Left forelimb (tissue), 1 donor: ENCODE measurements at regions not wholly inside any gene's neighbourhood (a gene's known extent, or its start where the extent isn't known, plus 50 kb on each side); places are given as distances from the start of the nearest gene placed in this dataset.

Experiments
- DNase-seq: peaks from one replicate; pipeline ENCODE4 v3.0.0-alpha.2; 2018; ENCODE audit warnings: low spot score

DNA sequence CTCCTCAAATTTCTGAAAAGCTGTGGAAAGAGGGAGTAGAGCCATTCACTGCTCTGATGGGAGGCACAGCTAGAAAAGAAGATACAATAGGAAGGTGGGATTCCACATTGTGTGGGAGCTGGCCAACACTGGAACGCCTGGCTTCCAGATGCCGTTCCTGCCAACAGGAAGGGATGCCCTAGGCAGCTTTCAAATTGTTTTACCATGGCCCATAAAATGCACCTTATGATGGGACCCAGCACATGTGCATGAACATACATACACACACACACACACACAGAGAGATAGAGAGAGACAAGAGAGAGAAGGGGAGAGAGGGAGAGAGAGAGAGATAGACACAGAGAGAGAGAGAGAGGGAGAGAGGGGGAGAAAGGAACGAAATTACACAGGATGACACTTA, 86.1 kb upstream of the BZW1 start:
- DNase-seq = no peak

DNA sequence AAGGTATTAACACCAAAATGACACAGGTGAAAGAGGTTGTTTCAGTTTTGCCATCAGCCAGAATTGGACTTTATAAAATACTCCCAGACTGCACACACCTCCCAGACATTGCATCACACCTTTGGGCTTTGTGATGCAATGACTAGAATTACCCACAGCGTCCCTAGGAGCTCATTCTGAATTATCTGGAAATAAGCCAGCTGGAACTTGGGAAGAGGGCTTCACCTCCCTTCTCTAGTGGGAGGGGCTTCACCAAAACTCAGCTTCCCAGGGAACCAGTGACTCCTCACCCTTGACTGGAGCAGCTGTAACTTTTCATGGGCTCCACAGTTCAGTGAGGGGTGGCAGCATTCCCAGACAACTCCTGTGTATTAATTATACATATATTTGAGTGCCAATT, 83.1 kb upstream of the BZW1 start:
- no peak for DNase-seq

DNA sequence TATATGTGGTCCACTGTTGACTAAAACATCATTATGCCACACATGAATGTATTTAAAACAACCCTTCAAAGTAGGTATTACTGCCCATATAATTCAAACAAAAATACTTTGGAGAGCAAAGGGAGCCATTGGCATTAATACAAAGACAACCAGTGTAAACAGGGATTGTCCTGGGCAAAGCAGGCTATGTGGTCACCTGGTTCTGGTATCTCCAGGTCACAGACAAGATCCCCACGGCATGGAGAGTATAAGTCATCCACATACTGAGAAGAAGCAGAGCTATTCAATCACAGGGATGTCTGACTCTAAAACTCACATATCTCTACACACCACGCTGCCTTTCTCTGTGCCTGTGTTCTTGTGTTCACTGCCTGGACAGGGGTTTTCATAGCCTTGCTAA, 81.4 kb upstream of the BZW1 start:
- DNase-seq = no peak

DNA sequence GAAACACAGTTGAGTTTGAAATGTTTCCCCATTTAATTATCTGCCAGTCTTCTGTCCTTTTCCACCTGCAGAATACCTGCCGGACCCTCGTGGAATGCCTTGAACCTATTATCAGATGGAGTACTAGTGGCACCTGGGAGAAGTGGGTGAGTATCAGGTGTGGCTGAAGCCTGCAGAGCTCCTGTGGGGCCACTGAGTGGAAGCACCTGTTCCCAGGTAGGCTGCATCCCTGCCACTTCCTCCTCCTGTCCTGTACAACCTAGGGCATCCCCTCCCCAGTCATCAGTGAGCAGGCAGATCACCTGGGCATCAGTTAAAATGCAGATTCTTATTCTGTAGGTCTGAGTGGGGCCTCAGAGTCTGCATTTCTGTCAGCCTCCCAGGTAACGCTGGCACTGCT, 80.8 kb upstream of the BZW1 start:
- DNase-seq = no peak

DNA sequence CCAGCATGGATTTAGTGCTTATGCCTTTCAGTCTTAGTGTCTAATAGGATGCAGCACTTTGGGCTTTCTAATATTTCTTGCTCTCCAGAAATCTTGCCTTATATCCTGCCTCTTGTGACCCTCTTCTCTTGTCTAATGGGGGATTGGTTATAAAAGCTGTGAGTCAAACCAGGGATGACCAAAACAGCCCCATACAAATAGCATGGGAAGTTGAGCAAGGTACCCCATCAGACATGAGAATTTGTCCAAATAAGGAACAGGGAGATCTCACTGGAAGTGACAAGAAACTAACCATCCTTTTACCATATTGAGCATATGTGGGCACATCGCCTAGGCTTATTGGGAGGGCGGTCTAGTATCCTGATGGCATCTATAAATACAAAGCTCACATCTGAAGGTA, 78.8 kb upstream of the BZW1 start:
- no peak for DNase-seq

DNA sequence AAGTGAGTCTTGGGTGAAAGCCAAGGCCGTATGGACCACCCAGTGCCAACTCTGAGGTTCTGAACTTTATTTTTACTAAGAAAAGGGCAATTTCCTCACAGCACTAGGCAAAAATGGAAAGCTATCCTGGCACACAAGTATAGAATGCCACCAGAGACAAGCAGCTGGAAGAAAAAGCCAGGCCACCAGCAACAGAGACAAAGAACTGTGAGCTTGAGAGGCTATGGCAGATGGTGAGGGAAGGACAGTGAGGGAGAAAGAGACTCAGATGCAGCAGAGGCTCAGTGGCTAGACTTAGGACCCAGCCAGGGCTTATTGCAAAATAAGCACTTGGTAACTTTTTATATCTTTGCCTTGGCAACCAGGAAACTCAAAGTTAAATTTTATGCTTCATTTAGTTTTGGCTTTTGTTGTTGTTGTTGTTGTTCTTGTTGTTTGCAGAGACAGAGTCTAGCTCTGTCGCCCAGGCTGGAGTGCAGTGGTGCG, 78.0 kb upstream of the BZW1 start:
- no peak for DNase-seq

DNA sequence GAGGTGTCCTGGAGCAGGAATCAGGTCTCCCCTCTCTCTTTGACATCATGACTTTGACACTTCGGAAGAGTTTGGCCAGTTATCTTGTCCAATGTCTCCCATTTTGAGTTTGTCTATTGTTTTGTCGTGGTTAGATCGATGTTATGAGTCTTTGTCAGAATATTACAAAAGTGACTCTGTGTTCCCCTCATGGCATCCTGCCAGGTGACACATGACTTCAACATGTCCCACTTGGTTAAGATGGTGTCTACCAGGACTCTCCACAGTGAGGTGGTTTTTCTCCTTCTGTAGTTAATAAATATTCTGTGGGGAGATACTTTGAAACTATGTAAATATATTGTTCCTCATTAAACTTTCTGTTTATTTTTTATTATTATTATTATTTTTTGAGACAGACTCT, 76.6 kb upstream of the BZW1 start:
- no peak for DNase-seq

DNA sequence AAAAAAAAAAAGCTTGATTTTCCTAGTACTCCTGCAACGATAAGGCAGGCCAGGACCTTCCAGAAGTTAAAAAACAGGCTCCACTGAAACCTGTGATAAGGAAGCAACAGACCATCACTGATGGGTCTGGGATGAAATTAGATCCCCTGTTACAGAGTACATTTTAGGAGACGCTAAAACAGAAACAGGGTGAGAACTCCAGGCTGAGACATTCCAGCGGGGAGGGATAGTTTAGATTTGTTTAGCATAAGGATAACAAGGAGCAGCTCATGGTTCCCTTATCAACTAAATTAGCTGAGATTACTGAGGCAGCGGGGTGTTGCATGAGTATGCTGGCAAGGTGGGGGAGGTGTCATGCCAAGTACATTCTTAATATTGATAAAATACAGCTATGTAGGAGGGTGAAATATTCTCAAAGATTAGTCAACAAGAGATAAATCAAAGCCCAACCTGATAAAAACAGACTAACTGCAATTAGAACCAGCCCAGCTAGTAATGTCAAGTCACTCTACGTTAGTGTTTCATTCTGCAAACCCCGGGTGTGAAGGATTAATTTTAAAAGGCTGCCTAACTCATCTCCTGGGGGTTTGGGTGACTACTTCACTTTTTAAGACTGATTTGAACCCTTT, 75.0 kb upstream of the BZW1 start:
- no peak for DNase-seq

DNA sequence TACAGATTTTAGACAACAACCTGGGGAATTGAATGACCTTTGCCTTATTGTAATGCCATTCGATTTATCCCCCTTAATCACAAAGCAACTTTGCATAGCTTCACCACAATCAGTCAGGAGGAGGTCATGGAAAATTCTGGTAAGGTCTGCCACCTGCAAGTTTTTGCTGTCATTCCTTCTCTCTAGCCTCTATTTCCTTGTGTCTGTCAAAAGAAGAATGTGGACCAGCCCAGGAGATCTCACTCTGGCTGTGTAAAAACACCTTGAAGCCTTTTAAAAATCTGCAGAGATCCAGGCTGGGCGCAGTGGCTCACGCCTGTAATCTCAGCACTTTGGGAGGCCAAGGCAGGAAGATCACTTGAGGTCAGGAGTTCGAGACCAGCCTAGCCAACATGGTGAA, 74.1 kb upstream of the BZW1 start:
- no peak for DNase-seq

DNA sequence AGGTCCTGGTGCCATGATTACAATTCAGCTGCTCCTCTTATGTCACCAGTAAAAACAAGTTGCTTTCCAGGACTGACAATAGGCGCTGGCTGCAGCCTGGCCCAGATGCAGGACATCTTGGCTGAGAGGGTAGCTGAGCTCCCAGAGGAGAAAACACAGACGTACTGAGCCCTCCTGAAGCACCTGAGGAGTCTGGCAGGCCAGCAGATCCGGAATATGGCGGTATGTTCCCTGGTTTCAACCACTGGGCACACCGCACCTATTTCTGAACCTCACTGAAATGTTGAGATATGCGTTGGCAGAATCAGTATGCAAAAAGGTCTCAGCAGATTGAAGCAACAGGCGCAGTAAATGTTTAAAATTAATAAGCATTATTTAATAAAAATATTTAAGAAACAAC, 73.1 kb upstream of the BZW1 start:
- DNase-seq = no peak

DNA sequence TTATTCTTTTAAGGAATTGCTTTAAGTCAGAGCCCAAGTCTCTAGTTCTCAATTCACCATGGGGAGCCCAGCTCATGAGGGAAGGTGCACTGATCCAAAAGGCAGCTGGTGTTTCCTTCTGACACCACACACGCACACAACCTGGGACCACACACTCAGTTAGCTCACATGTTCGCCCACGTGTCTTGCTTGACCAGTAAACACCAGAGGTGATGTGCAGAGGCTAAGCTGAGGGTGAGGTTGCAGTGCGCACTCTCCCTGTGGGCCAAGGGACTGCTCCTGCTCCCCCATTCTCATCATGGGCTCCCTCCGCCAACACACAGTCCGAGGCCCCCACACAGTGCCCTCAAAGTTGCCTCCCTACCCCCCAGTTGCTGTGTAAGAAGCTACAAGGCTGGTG, 70.8 kb upstream of the BZW1 start:
- no peak for DNase-seq

DNA sequence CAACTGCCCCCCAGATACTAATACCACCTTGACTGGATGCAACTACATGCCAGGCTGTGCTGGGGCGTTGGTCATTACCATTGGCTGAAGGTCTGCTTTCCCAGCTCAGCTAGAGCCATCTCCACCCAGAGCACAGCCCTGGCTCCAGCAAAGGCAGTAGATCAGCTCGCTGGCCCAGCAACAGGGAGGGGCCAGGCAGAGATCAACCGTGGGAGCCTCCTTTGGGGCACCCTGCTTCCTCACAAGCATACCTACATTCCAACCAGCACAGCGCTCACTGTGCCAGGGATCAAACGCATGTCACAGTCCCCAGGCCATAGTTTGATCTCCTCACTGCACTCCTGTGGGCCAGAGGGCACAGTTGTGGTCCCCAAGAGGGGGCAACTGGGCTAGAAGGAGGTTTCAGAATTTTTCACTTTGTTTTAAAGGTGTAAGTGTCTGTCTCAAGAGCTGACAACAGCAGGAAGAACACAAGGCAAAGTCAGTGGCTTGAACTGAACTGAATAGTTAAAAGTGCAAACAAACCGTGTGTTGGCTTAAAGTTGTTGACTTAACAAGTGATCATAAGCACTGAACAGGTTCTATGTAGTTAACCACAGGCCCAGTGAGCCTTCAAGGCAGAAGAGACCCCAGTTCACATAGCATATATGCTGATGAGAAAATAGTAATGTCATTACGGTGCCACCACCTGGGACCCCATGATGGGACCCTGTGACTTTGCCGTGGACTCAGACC, 70.1 kb upstream of the BZW1 start:
- DNase-seq = peak; percentile 31

DNA sequence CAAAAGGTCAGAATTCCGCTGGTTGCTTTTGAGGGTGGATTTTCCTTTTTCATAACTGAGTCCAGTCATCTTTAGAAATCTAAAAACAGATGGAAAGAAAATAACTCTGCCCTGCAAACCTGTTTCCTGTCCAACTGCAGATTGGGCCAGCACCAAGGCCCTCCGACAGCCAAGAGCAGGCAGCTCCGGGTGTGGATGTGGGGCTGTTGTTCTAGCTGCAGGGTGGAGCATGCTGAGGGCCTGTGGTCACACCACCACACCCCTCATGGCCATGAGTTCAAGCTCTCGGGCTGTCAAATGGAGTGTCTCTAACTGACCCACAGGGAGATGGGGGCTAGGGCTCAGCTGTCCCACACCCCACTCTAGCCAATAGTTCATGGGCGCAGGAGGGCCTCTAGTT, 69.3 kb upstream of the BZW1 start:
- DNase-seq = peak; percentile 74

DNA sequence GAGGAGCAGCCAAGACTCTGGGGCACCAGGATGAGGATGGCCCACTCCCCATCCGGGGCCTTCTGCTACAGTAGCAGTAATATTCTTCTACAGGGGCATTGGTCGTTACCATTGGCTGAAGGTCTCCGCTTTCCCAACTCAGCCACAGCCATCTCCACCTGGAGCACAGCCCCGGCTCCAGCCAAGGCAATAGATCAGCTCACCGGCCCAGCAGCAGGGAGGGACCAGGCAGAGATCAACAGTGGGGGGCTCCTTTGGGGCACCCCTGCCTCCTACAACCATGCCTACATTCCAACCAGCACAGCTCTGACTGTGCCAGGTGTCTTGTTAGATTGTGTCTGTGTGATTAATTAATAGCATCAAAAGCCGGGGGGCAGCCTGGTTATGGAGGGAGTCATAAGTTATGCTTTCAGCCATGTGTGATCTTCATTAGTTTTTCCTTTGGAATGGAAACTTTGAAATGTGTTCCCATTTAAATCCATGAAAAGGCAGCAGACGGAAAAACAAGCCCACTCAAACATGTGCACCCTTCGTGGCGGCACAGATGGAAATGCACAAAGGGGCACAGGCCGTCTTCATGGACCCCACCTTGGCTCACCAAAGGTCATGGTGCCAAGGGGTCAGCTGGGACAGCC, 68.6 kb upstream of the BZW1 start:
- DNase-seq = no peak

DNA sequence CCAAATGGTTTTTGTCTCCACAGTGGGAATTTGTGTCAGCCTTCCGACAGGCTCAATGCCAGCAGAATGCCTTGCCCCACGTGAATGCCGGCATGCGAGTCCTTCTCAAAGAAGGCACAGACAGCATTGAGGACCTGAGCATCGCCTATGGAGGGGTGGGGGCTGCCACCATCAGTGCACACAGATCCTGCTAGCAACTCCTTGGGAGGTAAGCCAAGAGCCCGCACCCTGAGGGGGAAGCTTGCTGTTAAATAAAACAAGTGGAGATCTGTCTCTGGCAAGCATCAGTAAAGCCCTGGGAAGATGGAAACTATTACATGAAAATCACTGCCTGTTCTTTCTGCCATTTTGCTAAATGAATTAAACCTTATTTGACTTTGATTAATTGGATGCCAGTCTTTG, 67.5 kb upstream of the BZW1 start:
- DNase-seq = no peak

DNA sequence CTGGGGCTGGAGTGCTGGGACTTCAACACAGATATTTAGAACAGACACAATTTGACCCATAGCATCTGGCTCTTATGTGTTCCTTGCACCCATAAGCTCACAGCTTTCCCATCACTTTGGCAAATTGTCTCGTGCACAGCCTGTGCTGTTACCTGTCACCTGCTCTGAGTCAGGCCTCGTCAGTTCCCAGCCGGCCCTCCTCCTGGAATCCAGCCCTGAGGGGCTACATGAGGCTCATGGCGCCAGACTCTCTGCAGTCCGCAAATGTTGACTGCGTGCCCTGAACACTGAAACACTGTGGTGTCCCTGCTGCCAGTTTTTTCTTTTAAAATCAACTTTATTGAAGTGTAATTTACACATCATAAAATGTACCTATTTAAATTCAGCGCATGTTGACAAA, 65.4 kb upstream of the BZW1 start:
- DNase-seq = no peak

DNA sequence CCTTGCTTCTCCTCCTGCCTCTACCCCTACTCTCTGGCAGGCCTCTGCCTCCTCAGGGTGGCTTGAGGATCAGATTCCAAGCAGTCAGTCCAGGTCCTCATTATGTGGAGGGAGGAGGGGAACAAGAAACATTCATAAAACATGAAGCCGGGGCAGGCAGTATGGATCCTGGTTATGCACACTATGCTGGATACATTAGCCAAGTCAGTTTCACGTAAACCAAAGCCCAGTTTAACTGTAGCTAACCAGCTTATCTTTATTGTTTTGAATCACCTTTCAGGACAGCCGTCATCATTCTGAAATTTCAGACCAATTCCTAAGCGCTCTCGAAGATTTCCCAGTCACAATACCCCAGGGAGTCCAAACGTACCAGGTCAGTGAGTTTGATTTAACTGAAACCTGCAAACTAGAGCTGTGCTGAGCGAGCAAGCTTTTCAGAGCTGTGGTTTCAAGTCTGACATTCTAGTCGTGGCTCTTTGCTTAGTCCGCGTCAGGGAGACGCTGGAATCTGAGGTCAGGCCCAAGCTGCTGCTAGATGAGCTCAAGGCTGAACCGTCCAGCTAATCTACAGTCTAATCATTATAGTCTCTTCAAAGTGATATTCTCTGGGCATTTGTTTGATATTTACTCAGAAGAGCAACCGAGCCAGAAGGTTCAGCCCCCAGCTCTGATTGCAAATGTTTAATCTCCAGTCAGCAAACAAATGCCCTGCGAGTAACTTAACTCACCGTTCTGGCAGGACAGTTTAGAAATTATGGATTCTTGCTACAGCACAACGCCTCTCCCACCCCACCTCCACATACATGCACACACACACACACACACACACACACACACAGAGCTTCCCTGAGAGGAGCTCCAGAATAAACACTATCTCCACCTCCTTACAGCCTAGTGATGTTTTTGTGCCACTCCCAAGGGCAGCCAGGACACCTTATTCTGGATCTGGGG, 63.8 kb upstream of the BZW1 start:
- no peak for DNase-seq

DNA sequence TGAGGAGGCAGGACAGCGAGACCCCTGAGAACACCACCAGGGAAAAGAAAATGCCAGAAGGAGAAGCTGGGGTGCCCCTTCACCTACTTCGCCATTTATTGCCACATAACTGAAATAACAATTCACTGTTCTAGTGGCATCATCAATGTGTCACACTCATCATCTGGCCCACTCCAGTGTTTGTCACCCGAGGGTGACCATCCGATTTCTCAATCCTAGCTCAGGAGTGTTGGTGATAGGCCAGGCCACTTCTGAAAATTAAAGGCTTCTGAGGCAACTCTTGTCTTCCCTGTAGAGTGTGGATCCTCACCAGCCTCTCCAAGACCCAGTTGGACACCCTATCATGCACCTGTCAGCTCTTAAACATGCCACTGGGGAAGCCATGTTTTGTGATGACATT, 62.9 kb upstream of the BZW1 start:
- DNase-seq = no peak

DNA sequence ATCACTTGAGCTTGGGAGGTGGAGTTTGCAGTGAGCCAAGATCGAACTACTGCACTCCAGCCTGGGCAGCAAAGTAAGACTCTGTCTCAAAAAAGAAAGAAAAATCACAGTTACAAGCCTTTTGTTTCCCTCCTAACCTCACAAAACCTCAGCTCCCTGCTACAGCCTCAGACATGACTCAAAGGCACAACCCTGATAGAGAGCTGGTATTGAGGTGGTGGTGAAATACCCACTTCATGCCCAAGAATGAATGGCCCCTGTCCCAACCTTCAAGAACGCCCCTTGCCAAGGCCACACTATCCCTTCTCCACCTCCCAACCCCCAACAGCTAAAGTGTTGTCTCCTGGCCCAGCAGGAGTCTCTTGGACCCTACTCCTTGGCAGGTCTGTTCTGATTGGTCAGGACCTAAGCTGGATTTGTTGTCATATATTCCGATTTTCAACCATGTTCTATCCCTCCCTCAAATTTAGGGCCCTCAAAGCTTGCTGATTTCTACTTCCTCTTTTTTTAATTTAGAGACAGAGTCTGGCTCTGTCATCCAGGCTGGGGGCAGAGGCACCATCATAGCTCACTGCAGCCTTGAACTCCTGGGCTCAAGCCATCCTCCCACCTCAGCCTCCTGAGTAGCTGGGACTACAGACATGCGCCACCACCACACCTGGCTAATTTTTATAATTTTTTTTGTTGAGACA, 61.9 kb upstream of the BZW1 start:
- DNase-seq = no peak

DNA sequence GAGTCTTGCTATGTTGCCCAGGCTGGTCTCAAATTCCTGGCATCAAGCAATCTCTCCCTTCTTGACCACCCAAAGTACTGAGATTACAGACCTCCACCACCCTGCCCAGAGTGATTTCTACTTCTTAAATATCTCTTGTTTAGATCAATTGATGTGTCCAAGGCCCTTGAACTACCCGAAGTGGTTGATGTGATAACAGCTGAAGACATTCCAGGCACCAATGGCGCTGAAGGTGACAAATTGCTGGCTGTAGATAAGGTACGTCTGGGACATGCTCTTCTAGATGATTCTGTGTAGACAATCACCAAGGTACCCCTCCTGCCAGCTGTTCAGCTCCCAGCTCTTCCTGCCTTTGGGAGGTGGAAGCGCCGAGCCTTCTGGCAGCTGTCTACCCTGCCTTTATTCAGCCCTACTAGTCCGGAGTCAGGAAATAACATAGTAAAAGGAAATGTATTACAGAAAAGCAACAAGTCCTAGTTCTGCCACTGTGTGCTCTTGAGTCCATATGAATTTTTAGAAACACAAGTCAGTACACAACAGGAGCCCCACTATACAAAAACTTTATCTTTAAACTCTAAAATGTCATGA, 61.3 kb upstream of the BZW1 start:
- no peak for DNase-seq

DNA sequence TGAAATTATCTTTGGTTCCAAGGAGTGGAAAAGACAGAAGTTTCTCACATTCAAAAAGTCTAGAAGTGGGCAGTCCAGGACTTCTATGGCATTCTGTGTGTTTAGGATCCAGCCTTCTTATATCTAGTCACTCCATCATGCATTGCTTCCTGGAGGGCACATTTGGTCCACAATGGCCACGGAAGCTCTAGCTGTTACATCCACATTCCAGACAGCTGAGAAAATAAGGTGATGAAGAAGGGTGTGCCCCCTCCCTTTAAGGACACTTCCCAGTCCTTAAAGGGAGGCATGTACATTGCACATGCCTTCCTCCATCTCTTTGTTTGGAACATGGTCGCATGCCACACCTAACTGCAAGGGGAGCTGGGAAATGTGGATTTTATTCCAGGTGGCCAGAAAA, 59.9 kb upstream of the BZW1 start:
- DNase-seq = no peak
